ENCODE measurements at regions not wholly inside any gene's neighbourhood (a gene's known extent, or its start where the extent isn't known, plus 50 kb on each side); places are given as distances from the start of the nearest gene placed in this dataset.

DNA sequence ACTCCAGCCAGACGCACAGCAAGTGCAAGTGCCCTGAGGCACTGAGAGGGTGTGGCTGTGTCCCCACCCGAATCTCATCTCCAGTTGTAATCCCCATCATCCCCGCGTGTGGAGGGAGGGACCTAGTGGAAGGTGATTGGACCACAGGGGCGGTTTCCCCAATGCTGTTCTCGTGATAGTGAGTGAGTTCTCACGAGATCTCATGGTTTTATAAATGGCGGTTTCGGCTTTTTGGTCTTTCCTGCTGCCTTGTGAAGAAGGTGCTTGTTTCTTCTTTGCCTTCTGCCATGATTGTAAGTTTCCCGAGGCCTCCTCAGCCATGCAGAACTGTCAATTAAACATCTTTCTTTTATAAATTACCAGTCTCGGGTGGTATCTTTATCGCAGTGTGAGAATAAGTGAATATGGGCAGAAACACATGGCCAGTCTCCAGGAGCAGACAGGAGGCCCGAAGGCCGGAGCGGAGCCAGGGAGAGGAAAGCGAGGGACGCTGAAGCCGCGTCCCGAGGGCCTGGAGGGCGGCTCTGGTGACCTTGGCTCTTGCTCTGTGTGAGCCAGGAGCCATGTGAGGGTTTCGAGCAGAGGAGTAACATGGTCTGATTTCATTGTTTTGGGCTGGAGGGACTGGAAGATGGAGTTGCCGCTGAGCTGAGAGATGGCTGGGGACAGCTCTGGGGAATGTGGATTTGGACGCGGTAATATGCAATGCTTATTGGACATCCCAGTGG is 76.0 kb upstream of the C1orf174 start:
- no peaks in the 10 kb centered on the region for H3K9me1 ChIP-seq (replicated peaks; ENCODE audit: control insufficient read depth, extremely low read depth, insufficient read depth, low read length)
- DNase-seq (ENCODE audit: low read depth, low spot score), result no peak
- H4K20me1 ChIP-seq (replicated peaks; ENCODE audit: control insufficient read depth, extremely low read depth, insufficient read depth, low read length), result no peaks in the 10 kb centered on the region
- H3K27ac ChIP-seq (ENCODE audit: insufficient read depth, low read depth, low read length), result no peak overlapping the region
- no TSS peak for BruUV-seq (replicated peaks)
- no peaks in the 10 kb centered on the region for H3K79me2 ChIP-seq (ENCODE audit: control insufficient read depth, insufficient read depth, low read length)
- no peaks in the 10 kb centered on the region for H3K36me3 ChIP-seq (ENCODE audit: control insufficient read depth in 2 of 2, extremely low read depth in 1 of 2, insufficient read depth in 2 of 2, low read length in 2 of 2)
- CTCF ChIA-PET, result no interaction called here
- dilution Hi-C loops (cut with MboI; ENCODE audit: extremely low pct_ligation_motif_present, low sequenced_read_pairs) (no loop called here), intact Hi-C loops (cut with micrococcal nuclease) (no loop called here)
- H3K27me3 ChIP-seq (ENCODE audit: control insufficient read depth in 2 of 2, insufficient read depth in 2 of 2, low read length in 2 of 2), result no peaks in the 10 kb centered on the region
- no peak overlapping the region for H3K4me2 ChIP-seq (ENCODE audit: insufficient read depth, low read length)
- peaks cover 4% of the 10 kb centered on the region for H3K9me3 ChIP-seq (replicated peaks; ENCODE audit: control insufficient read depth, insufficient read depth, low read length)
- no peak for FAIRE-seq
- H3K4me1 ChIP-seq (ENCODE audit: control insufficient read depth, extremely low read depth, insufficient read depth, low read length), result no peaks in the 10 kb centered on the region
- H3K9ac ChIP-seq (replicated peaks; ENCODE audit: extremely low read depth, insufficient read depth, low read length), result no peak overlapping the region
- no peak overlapping the region for H3K4me3 ChIP-seq (replicated peaks in 1 of 3; ENCODE audit: insufficient read depth in 1 of 3, low read depth in 1 of 3, low read length in 3 of 3)
- POLR2A ChIA-PET, result no interaction called here
- TF ChIP-seq GATA2 (IDR thresholded peaks at IDR 0.05; ENCODE audit: insufficient read depth, insufficient read length, low read depth, low read length), result no peak
- no peak overlapping the region for H2AFZ ChIP-seq (ENCODE audit: low read depth, low read length)

DNA sequence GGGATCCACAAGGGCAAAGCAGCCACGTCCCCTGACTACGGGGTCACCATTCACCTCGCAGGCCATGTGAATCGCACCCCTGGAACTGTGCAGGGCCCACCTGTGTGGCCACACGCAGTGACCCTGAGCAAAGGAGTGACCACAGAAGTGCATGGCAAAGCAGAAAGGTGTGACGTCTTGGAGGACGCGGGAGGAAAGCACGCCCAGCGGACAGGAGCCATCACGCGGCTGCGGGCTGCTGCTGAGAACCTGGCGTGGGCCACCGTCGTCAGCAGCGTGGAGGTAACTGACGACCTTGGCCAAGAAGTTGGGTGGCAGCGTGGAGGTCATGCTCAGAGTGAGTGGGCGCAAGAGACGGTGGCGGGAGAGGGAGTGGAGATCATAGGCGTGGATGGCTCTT is 76.7 kb upstream of the C1orf174 start:
- ChIA-PET POLR2A (no interaction called here), CTCF (no interaction called here)
- FAIRE-seq (no peak), DNase-seq (ENCODE audit: low read depth, low spot score) (no peak)
- Histone ChIP-seq H3K4me1 (ENCODE audit: control insufficient read depth, extremely low read depth, insufficient read depth, low read length) (no peaks in the 10 kb centered on the region), H4K20me1 (replicated peaks; ENCODE audit: control insufficient read depth, extremely low read depth, insufficient read depth, low read length) (no peaks in the 10 kb centered on the region), H2AFZ (ENCODE audit: low read depth, low read length) (no peak overlapping the region), H3K36me3 (ENCODE audit: control insufficient read depth in 2 of 2, extremely low read depth in 1 of 2, insufficient read depth in 2 of 2, low read length in 2 of 2) (no peaks in the 10 kb centered on the region), H3K4me2 (ENCODE audit: insufficient read depth, low read length) (no peak overlapping the region), H3K79me2 (ENCODE audit: control insufficient read depth, insufficient read depth, low read length) (no peaks in the 10 kb centered on the region), H3K27me3 (ENCODE audit: control insufficient read depth in 2 of 2, insufficient read depth in 2 of 2, low read length in 2 of 2) (no peaks in the 10 kb centered on the region), H3K4me3 (replicated peaks in 1 of 3; ENCODE audit: insufficient read depth in 1 of 3, low read depth in 1 of 3, low read length in 3 of 3) (no peak overlapping the region), H3K27ac (ENCODE audit: insufficient read depth, low read depth, low read length) (no peak overlapping the region), H3K9me1 (replicated peaks; ENCODE audit: control insufficient read depth, extremely low read depth, insufficient read depth, low read length) (no peaks in the 10 kb centered on the region), H3K9ac (replicated peaks; ENCODE audit: extremely low read depth, insufficient read depth, low read length) (no peak overlapping the region), H3K9me3 (replicated peaks; ENCODE audit: control insufficient read depth, insufficient read depth, low read length) (peaks cover 4% of the 10 kb centered on the region)
- TF ChIP-seq, protein P1, sequence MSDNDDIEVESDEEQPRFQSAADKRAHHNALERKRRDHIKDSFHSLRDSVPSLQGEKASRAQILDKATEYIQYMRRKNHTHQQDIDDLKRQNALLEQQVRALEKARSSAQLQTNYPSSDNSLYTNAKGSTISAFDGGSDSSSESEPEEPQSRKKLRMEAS (IDR thresholded peaks at IDR 0.05; ENCODE audit: insufficient read depth, insufficient read length), result no peak
- no peak for TF ChIP-seq GATA2 (IDR thresholded peaks at IDR 0.05; ENCODE audit: insufficient read depth, insufficient read length, low read depth, low read length)
- TF ChIP-seq EZH2 (IDR thresholded peaks at IDR 0.05; ENCODE audit: borderline replicate concordance, low read depth, low read length, severe bottlenecking), result no peak
- TF ChIP-seq JUN (IDR thresholded peaks at IDR 0.05; ENCODE audit: borderline replicate concordance, insufficient read depth, insufficient read length, low read depth), result no peak
- TF ChIP-seq, protein P2, sequence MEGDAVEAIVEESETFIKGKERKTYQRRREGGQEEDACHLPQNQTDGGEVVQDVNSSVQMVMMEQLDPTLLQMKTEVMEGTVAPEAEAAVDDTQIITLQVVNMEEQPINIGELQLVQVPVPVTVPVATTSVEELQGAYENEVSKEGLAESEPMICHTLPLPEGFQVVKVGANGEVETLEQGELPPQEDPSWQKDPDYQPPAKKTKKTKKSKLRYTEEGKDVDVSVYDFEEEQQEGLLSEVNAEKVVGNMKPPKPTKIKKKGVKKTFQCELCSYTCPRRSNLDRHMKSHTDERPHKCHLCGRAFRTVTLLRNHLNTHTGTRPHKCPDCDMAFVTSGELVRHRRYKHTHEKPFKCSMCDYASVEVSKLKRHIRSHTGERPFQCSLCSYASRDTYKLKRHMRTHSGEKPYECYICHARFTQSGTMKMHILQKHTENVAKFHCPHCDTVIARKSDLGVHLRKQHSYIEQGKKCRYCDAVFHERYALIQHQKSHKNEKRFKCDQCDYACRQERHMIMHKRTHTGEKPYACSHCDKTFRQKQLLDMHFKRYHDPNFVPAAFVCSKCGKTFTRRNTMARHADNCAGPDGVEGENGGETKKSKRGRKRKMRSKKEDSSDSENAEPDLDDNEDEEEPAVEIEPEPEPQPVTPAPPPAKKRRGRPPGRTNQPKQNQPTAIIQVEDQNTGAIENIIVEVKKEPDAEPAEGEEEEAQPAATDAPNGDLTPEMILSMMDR (IDR thresholded peaks at IDR 0.05; ENCODE audit: extremely low read depth in 1 of 2, insufficient read depth in 1 of 2, low read depth in 1 of 2, low read length in 2 of 2), result no peak
- TF ChIP-seq POLR2A (IDR thresholded peaks at IDR 0.05; ENCODE audit: low read depth, low read length), result no peak
- TF ChIP-seq FOS (IDR thresholded peaks at IDR 0.05; ENCODE audit: borderline replicate concordance, insufficient read depth, low read length), result no peak
- TF ChIP-seq POLR2AphosphoS5 (IDR thresholded peaks at IDR 0.05; ENCODE audit: insufficient read depth, low read depth, low read length), result no peak
- TF ChIP-seq MYC (IDR thresholded peaks at IDR 0.05; ENCODE audit: low read depth, low read length), result no peak
- BruUV-seq (replicated peaks), result no TSS peak
- intact Hi-C loops (cut with micrococcal nuclease) (no loop called here), dilution Hi-C loops (cut with MboI; ENCODE audit: extremely low pct_ligation_motif_present, low sequenced_read_pairs) (no loop called here)
